ENCODE measurements at regions not wholly inside any gene's neighbourhood (a gene's known extent, or its start where the extent isn't known, plus 50 kb on each side); places are given as distances from the start of the nearest gene placed in this dataset.

- Histone ChIP-seq H3K4me3 (replicated peaks; ENCODE audit: insufficient read depth, low read length) (no peak overlapping the region), H3K27me3 (ENCODE audit: insufficient read depth, poor library complexity, severe bottlenecking) (no peaks in the 10 kb centered on the region), H3K27ac (replicated peaks) (no peak overlapping the region)
- DNase-seq (ENCODE audit: low read depth in 1 of 2, low spot score in 1 of 2): no peak
- TF ChIP-seq POLR2AphosphoS5 (IDR thresholded peaks at IDR 0.05; ENCODE audit: low read depth) (no peak), REST (IDR thresholded peaks at IDR 0.05; ENCODE audit: insufficient replicate concordance, low read depth) (no peak), GABPA (IDR thresholded peaks at IDR 0.05; ENCODE audit: low read depth) (no peak), SPI1 (IDR thresholded peaks at IDR 0.05; ENCODE audit: borderline replicate concordance, low read depth) (no peak)
- TF ChIP-seq, protein P1, sequence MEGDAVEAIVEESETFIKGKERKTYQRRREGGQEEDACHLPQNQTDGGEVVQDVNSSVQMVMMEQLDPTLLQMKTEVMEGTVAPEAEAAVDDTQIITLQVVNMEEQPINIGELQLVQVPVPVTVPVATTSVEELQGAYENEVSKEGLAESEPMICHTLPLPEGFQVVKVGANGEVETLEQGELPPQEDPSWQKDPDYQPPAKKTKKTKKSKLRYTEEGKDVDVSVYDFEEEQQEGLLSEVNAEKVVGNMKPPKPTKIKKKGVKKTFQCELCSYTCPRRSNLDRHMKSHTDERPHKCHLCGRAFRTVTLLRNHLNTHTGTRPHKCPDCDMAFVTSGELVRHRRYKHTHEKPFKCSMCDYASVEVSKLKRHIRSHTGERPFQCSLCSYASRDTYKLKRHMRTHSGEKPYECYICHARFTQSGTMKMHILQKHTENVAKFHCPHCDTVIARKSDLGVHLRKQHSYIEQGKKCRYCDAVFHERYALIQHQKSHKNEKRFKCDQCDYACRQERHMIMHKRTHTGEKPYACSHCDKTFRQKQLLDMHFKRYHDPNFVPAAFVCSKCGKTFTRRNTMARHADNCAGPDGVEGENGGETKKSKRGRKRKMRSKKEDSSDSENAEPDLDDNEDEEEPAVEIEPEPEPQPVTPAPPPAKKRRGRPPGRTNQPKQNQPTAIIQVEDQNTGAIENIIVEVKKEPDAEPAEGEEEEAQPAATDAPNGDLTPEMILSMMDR (IDR thresholded peaks at IDR 0.05; ENCODE audit: insufficient read depth, low read length): no peak
These were observed 165.7 kb upstream of the CDH8 start for GRCh38 chr16:62201911-62202310.

DNA sequence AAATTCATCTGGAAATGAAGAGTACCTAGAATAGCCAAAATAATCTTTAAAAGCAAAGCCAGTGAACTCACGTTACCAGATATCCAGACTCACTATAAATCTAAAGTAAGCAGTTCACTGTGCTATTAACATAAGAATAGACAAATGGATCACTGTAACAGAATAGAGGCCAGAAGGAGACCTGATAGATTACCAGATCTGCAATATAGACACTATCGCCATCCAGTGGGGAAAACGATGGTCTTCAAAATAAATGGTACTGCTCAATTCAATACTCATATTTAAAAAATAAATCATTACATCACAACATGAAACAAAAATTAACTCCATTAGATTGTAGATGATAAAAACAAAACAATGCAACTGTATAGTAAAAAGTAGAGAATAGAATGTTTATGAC lies 158.6 kb upstream of the CDH8 start:
- no peak overlapping the region for H3K4me3 ChIP-seq (replicated peaks; ENCODE audit: insufficient read depth, low read length)
- H3K27me3 ChIP-seq (ENCODE audit: insufficient read depth, poor library complexity, severe bottlenecking): no peaks in the 10 kb centered on the region
- TF ChIP-seq SPI1 (IDR thresholded peaks at IDR 0.05; ENCODE audit: borderline replicate concordance, low read depth): no peak
- no peak for TF ChIP-seq REST (IDR thresholded peaks at IDR 0.05; ENCODE audit: insufficient replicate concordance, low read depth)
- no peak for TF ChIP-seq GABPA (IDR thresholded peaks at IDR 0.05; ENCODE audit: low read depth)
- TF ChIP-seq POLR2AphosphoS5 (IDR thresholded peaks at IDR 0.05; ENCODE audit: low read depth): no peak
- TF ChIP-seq, protein P1 (IDR thresholded peaks at IDR 0.05; ENCODE audit: insufficient read depth, low read length): no peak
- DNase-seq (ENCODE audit: low read depth in 1 of 2, low spot score in 1 of 2): no peak
- H3K27ac ChIP-seq (replicated peaks): no peak overlapping the region

DNA sequence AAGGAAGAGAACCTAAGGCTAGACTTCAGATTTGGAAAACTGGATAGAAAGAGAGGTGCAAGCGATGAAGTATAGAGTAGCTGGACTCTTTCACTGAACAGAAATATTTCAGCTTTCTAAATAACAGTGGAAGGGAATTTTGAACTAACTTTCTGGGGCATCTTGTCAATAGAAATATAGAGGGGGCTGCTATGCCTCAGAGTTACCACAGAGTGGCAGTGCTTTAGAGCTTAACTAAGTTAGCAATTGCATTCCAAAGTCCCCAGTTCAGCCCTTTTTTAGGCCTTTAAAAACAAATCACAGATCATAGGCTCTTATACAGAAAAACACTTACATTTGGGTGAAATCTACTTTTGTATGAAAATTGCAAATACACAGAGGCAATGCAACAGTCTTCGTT lies 154.2 kb upstream of the CDH8 start:
- DNase-seq (ENCODE audit: low read depth in 1 of 2, low spot score in 1 of 2): no peak
- no peaks in the 10 kb centered on the region for H3K27me3 ChIP-seq (ENCODE audit: insufficient read depth, poor library complexity, severe bottlenecking)
- TF ChIP-seq GABPA (IDR thresholded peaks at IDR 0.05; ENCODE audit: low read depth): no peak
- TF ChIP-seq, protein P1 (IDR thresholded peaks at IDR 0.05; ENCODE audit: insufficient read depth, low read length): peak; percentile 15
- H3K4me3 ChIP-seq (replicated peaks; ENCODE audit: insufficient read depth, low read length): no peak overlapping the region
- no peak overlapping the region for H3K27ac ChIP-seq (replicated peaks)

All from HL-60 (cell line).